ENCODE measurements at regions not wholly inside any gene's neighbourhood (a gene's known extent, or its start where the extent isn't known, plus 50 kb on each side); places are given as distances from the start of the nearest gene placed in this dataset.

- TF ChIP-seq CTCF (IDR thresholded peaks at IDR 0.05): no peak
- TF ChIP-seq POLR2A (IDR thresholded peaks at IDR 0.05): no peak
These were observed 194.5 kb downstream of the OPA1 start for GRCh38 chr3:193787496-193787870.
